Occipital lobe (tissue), 1 donor: ENCODE measurements at regions not wholly inside any gene's neighbourhood (a gene's known extent, or its start where the extent isn't known, plus 50 kb on each side); places are given as distances from the start of the nearest gene placed in this dataset.

Experiments
- DNase-seq: peaks from one replicate; lab custom pipeline; 2025; lab: John Stamatoyannopoulos, UW

DNA sequence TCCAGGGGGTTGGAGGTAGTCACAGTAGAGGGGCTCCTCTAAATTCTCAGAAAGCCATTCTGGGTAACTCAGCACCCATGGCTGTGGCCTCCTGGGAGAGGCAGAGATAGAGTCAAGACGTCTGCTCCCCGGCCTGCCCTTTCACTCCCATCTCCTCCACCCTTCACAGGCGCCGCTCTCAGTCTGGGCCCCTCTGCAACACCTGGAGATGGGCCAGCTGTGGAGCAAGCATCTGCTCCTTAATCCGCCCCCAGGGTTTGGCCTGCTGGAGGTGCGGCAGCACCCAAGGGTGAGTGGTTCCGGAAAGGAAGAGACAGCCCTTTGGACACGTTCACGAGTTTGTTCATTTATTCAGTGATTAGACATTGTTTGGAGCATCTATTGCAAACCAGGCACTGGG is 271.3 kb downstream of the BMP7 start:
- DNase-seq, result no peak

DNA sequence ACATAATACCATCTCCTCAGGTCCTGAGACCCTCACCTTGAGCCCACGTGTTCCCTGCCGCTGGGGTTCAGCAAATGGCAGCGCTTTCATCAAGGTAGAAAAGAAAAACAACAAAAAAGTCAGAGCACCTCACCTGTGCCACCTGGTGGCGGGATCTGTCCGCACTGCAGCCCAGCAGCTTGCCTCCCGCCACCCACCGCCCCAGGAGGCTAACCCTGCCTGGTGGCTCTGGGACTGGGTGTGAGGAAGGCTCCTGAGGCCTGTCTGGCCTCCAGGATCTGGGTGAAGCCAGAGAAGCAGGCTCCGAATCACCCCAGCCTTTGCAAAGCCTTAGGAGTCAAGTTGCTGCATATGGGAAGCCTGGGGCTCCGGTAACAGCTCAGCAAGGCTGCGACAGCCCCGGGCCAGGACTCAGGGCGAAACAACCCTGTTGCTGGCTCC is 270.8 kb downstream of the BMP7 start:
- DNase-seq, result no peak

DNA sequence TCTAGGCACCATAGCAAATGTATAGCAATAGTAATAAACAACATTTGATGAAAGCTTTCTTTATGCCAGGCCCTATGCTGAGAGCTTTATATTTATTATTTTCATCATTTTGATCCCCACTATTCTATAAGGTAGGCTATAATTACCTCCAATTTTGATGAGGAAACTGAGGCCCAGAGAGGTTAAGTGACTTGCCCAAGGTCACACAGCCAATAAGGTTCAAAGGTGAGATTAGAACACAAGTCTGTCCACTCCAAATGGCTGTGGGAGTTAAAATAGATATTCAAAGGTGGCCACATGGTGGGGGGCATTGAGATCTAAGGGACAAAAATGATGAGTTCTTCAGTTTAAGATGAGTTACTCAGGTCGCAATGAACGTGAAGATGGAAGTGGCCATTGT is 269.9 kb downstream of the BMP7 start:
- no peak for DNase-seq

DNA sequence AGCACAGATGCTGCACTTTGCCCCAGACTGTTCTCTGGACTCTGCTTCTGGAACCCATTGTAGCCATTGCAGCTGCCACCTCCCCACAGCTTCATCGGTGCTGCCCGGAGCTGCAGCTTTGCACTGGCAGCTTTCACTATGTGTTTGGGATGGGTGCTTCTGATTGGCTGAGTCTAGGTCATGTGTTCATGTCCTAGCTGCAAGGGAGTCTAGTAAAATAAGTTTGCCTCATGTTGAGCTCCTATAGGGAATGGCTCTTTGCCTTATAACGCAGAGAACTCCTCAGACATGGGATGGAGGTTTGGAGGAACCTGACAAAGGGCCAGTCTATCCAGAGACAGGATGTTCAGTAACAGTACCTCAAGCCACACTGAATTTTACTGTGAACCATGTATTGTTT is 268.0 kb downstream of the BMP7 start:
- DNase-seq, result no peak

DNA sequence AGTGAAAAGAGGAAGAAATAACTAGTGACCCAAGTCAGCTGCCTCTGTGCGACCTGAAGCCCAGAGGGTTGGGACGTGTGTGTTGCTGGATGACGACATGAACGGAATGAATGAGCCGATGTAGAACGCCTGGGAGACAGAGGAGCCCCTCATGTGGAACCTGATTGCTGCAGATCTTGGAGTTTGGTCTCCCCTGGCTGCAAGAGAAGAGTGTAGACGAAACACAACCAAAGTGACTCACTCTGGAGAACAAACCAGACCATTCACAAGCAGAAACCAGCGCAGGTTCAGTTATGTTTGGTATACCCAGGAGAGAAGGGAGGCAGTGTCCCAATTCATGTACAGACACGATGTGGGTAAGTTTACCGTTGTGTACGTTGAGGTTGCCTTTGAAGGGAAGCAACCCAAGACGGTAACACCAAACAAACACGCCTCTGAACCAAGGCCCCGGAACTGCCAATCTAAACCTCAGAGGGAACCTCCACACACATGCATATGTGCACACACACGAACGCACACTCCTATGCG is 265.9 kb downstream of the BMP7 start:
- DNase-seq, result no peak

DNA sequence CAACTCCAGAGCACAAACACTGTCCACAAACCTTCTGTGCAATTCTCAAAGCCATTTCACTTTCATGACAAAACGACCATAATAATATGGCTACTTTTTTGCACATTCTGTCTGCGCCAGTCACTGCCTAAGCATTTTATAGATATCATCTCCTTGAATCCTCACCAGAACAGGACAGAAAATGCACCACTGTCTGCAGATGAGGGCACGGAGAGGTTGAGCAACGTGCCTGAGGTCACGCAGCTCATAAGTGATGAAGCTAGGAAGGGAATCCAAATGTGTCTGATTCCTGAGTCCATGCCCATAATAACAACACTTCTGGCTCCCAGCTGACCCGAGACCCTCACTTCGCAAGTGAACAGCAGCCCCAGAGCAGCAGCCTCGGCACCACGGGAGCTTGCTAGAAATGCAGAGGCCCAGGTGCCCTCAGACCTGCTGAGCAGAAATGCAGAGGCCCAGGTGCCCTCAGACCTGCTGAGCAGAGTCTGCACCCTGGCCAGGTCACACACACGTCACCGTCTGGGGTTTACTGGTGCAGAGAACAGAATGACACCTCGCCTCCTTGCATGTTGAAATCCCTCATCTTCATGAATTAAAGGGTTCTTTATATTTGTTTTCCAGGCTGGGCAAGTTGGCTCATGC is 265.2 kb downstream of the BMP7 start:
- DNase-seq, result no peak

DNA sequence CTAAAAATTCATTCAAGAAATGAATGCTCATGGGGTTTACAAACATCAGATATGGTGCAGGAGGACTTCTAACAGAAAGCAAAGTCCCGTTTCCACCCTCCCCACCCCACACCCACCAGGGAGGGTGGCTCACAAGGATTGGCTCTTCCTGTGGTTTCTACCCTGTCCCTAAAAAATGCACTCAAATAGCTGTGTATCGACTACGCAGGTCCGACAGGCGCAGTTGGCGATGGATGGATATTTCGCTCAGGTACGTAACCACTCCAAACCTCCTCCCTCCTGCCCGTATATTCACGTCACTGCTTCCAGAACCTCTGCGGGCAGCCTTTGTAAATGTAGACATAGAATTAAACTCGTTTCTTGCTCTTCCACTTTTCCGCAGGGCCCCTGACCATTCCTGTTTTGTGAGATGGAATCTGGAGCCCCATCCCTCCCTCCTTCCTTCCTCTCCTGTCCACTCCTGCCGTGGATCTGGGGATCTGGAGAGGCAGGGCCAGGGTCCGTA is 264.3 kb downstream of the BMP7 start:
- no peak for DNase-seq

DNA sequence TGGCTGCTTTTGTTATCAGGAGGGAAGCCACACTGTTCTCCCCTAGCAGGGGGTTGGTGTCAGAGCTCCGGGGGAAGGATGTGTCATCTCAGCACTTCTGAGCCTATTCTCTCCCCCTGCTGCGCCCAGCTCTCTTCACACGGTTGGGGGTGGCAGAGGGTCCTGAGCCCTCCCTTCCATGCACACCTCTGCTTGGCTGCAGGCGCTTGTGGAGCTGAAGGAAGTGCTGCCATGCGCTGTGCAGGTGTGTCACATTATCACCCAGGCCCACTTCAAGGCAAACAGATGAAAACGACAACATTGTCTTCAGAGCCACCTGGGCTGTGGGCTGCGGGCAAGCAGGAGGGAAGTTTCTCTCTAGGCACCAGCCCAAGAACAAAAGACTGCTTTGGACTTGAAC is 263.4 kb downstream of the BMP7 start:
- DNase-seq, result no peak

DNA sequence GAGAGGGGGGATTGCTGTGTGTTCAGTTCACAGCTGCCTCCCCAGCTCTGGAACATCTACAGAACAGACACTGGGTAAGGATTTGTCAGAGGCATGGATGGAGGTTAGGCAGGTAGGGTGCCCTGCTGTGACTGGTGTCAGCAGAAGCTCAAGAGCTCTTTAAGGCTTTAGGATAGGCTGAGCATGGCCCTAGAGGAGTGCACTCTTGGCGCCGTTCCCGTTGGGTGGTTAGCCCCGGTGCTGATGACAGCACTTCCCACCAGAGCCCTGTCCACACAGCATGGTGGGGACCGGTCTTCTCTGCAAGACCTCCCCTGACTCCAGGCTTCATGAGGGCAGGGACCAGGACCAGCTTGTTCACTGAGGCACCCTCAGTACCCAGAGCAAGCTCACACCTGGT is 262.0 kb downstream of the BMP7 start:
- DNase-seq, result no peak

DNA sequence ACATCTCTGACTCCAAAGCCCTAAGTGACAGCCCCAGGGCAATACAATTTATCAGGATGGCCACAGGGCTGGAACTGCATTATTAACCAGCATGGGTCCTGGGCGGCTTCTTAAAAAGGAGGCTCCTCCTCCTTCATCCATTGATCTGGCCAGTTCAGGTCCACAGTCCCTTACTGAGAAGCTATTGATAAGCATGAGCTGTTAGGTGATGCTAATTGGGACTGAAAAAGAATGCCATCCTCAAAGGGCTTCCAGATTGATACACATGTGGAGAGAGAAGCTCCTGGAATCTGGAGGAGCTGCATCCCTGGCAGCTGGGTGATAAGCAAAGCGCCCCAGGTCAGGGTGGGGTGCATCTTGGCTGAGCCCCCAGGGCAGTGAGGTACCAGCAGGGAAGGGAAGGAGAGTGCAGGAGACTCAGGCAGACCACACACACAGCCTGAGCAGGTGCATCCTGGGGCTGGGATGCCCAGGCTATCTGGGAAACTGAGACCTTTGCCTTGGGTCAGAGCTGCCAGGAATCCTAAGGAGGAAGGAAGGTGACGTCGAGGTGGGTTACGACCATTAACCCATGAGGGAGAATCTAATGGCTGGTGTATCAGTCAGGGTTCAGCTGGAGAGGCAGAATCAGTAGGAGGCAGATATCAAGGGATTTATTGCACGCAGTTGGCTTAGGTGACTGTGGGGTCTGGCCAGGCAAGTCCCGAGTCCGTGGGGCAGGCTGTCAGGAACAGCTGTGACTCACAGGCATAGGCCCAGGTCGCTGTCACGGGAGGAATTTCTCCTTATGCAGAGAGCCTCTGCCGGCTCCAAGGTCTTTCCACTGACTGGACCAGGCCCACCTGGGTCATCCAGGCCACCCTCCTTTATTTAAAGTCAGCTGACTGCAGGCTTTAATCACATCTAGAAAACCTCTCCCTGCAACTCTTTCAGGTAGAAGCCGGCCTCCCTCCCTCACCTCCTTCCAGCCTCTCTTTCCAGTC is 261.2 kb downstream of the BMP7 start:
- DNase-seq, result no peak

DNA sequence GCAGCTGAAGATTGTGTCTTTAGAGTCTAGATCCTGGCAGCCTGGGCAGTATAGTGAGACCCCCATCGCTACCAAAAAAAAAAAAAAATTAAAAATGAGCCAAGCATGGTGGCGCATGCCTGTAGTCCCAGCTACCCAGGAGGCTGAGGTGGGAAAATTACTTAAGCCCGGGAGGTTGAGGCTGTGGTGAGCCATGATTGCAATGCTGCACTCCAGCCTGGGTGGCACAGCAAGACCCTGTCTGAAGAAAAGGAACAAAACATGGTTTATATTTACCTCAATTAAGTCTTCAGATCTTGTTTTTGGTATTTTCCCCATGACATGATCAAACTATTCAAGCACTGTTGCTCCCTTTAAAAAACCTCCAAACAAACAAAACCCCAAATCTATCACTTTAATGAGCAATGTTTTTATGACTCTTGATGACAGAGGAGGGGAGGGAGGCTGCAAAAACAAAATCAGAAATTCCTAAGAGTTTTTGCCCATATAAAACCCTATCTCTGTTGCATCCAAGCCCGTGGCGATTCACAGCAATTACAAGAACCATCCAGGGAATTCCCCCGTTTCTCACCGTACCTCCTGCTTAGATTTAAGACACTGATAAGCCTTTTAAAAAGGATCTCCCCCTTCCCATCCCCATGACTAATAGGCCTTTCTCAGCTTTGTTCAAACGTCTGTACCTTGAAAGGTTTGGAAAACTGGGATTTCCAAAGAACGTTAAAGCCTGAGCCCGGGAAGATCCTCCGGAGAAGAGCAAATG is 259.9 kb downstream of the BMP7 start:
- DNase-seq, result no peak

DNA sequence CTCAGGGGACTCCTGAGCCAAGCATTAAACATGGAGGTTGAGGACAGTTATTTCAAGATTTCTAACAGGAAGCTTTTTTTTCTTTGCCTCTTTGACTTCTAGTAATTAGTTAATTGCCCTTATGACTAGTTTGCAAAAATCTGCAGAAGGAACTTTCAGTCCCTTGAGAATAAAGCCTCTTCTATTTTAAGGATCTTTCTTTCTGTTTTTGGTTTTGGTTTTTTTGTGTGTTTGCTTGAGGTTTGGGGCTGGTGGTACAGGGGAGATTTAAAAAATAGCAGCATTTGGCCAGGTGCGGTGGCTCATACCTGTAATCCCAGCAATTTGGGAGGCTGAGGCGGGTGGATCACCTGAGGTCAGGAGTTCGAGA is 259.3 kb downstream of the BMP7 start:
- no peak for DNase-seq

DNA sequence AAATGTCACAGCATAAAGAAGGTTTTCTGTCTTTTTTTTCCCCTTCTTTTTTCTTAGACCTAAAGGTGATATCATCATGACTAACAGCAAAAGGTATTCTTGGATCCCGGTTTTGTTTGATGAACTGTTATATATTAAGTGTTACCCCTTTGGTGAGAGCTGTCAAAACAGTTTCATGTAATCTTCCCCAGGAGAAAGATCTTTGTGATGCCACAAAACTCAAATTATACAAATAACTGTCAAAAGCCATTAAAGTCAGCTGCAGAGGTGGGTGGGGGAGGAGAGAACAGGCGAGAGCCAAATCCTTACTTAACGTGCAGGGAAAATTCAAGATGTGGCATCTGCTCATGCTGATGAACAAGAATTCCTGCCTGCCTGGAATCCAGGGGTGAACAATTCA is 258.2 kb downstream of the BMP7 start:
- no peak for DNase-seq

DNA sequence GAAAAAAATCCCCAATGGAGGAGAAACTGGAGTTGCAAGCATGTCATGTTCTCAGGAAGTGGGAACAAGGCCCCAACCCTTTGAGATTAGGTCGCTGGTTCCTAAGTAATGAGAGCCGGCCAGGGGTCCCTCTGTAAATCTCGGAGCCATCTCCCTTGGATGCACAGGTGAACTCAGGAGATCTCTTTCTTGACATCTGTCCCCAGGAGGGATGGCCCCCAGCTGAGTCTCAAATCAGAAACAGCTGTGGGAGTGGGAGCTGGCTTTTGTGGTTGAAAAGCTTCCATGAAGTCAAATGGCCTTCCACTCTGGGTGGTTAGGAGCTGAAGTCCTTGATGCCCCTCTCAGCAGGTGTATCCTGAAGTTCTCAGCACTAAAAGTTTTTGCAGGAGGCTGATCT is 257.1 kb downstream of the BMP7 start:
- no peak for DNase-seq

DNA sequence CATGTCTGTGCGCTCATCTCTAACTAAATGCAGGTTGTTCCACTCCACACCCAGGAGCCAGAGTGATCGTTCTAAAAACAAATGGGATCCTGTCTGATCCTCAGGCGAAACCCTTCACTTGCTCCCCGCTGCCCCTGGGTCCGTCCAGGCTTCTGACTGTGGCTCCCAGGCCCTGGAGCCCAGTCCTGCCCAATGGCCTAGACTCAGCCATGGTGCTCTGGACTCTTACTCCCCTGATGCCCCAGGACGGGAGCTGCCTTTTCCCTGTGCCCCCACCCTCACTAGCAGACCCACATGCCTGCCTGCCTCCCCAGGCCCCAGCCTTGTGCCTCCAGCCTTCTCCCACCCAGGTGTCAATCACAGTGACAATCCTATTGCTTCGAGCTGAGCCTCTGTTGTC is 256.7 kb downstream of the BMP7 start:
- no peak for DNase-seq

DNA sequence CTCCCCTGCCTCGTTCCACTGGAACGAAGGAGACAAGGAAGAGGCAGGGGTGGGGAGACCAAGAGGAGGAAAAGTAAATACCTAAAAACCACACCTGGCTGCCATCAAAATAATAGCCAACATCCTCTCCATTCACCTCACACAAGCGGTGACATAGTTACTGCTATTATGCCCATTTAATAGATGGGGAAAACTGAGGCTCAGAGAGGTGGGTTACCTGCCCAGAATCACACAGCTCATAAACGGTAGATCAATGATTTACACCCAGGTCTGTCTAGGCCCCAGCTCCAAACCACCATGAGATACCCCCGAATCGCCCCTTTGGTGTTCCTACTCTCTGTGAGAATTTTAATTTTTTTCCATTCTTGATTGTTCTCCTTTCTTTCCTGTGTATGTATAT is 253.8 kb downstream of the BMP7 start:
- no peak for DNase-seq

DNA sequence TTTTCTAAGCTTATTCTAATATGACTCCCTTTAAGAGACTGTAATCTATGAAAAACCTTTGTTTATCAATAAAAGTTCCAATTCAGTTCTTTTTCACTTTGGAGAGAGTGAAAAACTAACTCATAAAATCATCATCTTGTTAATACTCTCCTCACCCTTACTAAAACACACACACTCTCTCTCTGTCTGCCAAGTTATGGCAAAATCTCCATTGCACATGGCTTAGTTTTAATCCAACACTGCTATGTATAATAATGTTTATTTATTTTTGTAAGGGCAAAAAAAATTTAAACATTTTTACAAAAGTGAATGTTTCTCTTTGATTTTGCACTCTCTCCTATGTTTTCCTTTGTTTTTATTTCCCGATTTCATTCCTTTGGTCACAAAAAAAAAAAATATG is 253.2 kb downstream of the BMP7 start:
- DNase-seq, result no peak

DNA sequence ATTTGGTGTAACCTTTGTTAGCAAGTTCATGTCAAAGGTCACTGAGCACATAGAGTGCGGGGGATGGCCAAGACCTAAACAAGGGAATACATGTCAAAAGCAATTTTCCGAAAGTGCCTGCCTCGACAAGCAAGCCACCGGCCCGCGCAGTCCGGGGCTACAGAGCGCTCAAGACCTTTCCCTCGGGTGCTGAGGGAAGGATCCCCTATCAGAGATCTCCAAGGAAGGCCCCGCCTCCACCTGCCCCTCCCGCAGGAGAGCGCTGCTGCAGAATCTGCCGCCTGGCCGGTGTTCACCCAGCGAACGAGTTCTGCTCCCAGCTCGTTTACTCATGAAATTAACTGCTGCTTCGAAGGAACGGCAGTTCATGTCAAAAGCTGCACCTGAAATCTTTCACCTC is 252.7 kb downstream of the BMP7 start:
- DNase-seq, result no peak

DNA sequence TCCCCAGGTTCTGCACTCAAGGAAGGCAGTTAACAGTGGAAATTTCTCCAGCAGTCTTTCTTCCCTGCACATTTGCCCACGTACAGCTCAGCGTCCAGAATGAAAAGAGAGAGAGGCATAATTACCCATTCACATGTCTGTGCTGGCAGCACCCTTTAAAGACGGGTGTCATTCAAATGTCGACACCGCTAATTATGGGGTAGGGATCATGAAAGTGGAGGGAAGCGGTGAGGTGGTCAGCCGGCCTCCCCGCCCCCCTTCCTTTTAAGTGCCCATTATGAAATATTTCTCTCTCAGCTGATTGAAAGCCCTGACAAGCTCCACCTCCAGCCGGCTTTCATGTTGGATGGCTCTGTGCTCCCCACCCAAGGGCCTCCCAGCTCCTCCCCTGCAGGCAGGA is 246.1 kb downstream of the BMP7 start:
- no peak for DNase-seq

DNA sequence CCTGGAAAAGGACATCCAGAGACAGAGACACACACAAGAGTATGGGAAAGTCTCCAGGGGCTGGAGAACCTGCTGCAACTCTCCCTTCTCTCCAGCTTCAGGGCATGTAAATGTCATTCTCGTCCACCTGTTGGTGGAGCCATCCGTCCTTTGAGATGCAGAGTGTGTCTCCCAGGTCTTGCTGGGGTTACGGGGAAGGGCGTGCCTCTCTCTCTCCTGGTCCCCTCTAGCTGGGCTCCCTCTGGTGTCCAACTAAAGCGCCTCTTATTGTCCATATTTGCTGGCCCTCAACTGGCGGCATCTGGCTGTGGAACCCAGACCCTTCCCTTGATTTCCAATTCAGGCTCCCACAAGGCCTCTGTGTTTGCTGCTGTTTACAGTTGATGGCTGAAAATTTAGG is 244.1 kb downstream of the BMP7 start:
- no peak for DNase-seq

DNA sequence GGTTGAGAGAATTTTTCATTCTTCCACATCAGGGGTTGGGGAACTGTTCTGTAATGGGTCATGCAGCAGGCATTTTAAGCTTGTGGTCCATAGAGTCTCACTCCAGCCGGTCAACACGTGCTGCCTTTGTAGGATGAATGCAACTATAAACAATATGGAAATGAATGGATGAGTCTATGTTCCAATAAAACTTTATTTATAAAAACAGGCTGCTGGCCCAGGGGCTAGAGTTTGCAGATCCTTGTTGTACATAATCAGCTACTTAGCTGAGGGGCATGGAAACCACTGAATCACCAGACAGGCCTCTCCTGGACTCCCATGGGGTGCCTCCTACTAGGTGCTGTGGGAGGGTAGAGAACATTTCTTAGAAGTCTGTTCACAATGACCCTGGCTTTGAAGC is 243.4 kb downstream of the BMP7 start:
- DNase-seq, result no peak

DNA sequence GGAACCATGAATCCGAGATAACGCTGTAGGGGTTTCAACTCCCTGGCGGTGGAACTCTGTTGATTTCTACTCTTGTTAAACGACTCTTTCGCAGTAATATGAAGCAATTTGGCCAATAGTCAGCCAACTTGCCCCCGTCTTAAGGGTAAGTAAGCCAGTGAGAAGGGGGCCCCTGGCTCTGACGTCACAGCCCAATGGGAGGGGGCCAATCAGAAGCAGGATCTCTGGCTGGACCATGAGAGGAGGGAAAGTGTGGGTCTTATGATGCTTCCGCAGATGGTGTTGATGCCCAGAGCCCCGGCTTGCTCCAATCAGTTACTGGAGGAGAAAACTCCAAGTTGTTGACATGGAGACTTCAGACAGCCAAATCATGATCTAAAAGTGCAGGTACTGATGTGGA is 242.4 kb downstream of the BMP7 start:
- DNase-seq, result no peak
